Activated T-helper 2 cell treated with anti-CD3 and anti-CD28 coated beads, Interferon-gamma antibody, Interleukin-2, Interleukin-4, amounts not matched to agents 10 μg/mL and 5 μg/mL and 100 μg/mL, durations not matched to agents 14 hours and 24 hours and 36 hours (primary cell): ENCODE measurements at regions not wholly inside any gene's neighbourhood (a gene's known extent, or its start where the extent isn't known, plus 50 kb on each side); places are given as distances from the start of the nearest gene placed in this dataset.
"Not testable (repeated sequence)": the region's sequence is repeated elsewhere in the genome, so short reads cannot be mapped to it uniquely, and the experiment has no call there.

Experiments used
- DNase-seq: peaks from one replicate; pipeline ENCODE4 v3.0.0; 2021; ENCODE audit warnings: low spot score
- H3K27ac Mint-ChIP-seq: one replicate; pipeline ENCODE4 v1.8.0; 2021; ENCODE audit warnings: mixed read lengths
- H3K27me3 Mint-ChIP-seq: one replicate; pipeline ENCODE4 v1.8.0; 2021; ENCODE audit warnings: low read depth, mixed read lengths
- H3K36me3 Mint-ChIP-seq: one replicate; pipeline ENCODE4 v1.8.0; 2021; ENCODE audit warnings: low read depth, mixed read lengths
- H3K4me1 Mint-ChIP-seq: one replicate; pipeline ENCODE4 v1.8.0; 2021; ENCODE audit warnings: low read depth, mixed read lengths
- H3K4me3 Mint-ChIP-seq: one replicate; pipeline ENCODE4 v1.8.0; 2021; ENCODE audit warnings: low read depth, mild to moderate bottlenecking, moderate library complexity, mixed read lengths
- H3K9me3 Mint-ChIP-seq: one replicate; pipeline ENCODE4 v1.8.0; 2021; ENCODE audit warnings: mixed read lengths
- intact Hi-C: fragments of 100-400 bp; cut with micrococcal nuclease; formaldehyde crosslinking; loops from one replicate; pipeline ENCODE4 v1.15.1; 2023

GRCh38 chr3:82208002-82208710, 446.7 kb upstream of the GBE1 start:
- H3K4me3 Mint-ChIP-seq, result no peak overlapping the region
- H3K4me1 Mint-ChIP-seq, result no peaks in the 10 kb centered on the region
- peaks cover 11% of the 10 kb centered on the region for H3K9me3 Mint-ChIP-seq
- DNase-seq, result no peak
- H3K27me3 Mint-ChIP-seq, result no peaks in the 10 kb centered on the region
- intact Hi-C loops, result no loop called here
- no peak overlapping the region for H3K27ac Mint-ChIP-seq
- H3K36me3 Mint-ChIP-seq, result no peaks in the 10 kb centered on the region

GRCh38 chr3:82202269-82202668, 440.8 kb upstream of the GBE1 start:
- intact Hi-C loops, result no loop called here
- DNase-seq, result no peak
- no peak overlapping the region for H3K27ac Mint-ChIP-seq
- no peaks in the 10 kb centered on the region for H3K27me3 Mint-ChIP-seq
- no peaks in the 10 kb centered on the region for H3K4me1 Mint-ChIP-seq
- no peak overlapping the region for H3K4me3 Mint-ChIP-seq
- H3K36me3 Mint-ChIP-seq, result no peaks in the 10 kb centered on the region
- peaks cover 3% of the 10 kb centered on the region for H3K9me3 Mint-ChIP-seq

- Mint-ChIP-seq H3K9me3 (peaks cover 3% of the 10 kb centered on the region), H3K27me3 (no peaks in the 10 kb centered on the region), H3K4me1 (no peaks in the 10 kb centered on the region), H3K36me3 (no peaks in the 10 kb centered on the region), H3K27ac (no peak overlapping the region), H3K4me3 (no peak overlapping the region)
- intact Hi-C loops, result no loop called here
- DNase-seq, result no peak
Measured at GRCh38 chr3:82201316-82201715, 439.9 kb upstream of the GBE1 start.

DNA sequence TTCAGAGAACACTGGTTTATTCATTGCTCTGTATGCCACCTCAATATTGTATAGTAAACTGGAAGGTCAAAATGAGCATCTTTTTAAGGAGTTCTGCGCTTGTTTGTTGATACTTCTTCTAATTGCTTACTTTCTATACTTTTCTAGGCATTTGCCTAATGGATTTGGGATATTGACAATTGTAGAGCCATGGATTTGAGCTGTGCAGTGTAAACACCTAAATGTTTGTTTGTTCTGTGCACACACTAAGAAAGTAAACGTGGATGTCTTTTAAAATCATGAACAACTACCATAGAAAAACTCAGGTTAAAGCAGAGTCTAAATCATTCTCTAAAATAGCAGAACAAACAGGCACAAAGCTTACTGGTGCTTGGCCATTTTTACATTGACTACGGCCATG, 436.6 kb upstream of the GBE1 start:
- Mint-ChIP-seq H3K27me3 (no peaks in the 10 kb centered on the region), H3K27ac (no peak overlapping the region), H3K36me3 (no peaks in the 10 kb centered on the region), H3K4me3 (no peak overlapping the region), H3K4me1 (no peaks in the 10 kb centered on the region), H3K9me3 (no peaks in the 10 kb centered on the region)
- DNase-seq, result no peak
- intact Hi-C loops, result no loop called here

- Mint-ChIP-seq H3K4me1 (no peaks in the 10 kb centered on the region), H3K27ac (no peak overlapping the region), H3K9me3 (no peaks in the 10 kb centered on the region), H3K36me3 (no peaks in the 10 kb centered on the region), H3K4me3 (no peak overlapping the region), H3K27me3 (no peaks in the 10 kb centered on the region)
- no peak for DNase-seq
- intact Hi-C loops, result no loop called here
Measured at GRCh38 chr3:82196645-82197044, 435.2 kb upstream of the GBE1 start.

GRCh38 chr3:82194870-82195269, 433.4 kb upstream of the GBE1 start:
- H3K9me3 Mint-ChIP-seq, result no peaks in the 10 kb centered on the region
- no peak for DNase-seq
- no peak overlapping the region for H3K27ac Mint-ChIP-seq
- no peaks in the 10 kb centered on the region for H3K27me3 Mint-ChIP-seq
- no peaks in the 10 kb centered on the region for H3K4me1 Mint-ChIP-seq
- H3K4me3 Mint-ChIP-seq, result no peak overlapping the region
- H3K36me3 Mint-ChIP-seq, result no peaks in the 10 kb centered on the region
- intact Hi-C loops, result no loop called here

DNA sequence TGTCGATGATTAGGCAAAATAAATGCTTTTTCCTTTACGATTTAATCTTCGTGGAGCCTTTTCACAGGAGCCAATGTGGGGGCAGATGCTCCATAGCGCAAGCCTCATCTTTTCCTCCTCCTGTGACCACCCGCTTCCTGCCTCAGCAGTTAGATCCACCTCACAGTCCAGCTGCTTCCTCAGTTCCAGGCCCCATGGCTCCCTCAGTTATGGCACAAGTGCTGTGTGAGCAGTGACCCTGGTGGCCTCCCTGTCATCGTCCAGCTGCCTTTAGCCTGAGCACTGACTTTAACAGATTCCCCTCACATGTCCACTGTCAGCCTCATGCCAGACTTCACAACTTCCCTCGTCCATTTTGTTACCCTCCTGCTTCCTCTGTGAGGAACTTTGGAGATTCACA, 424.6 kb upstream of the GBE1 start:
- H3K27ac Mint-ChIP-seq, result no peak overlapping the region
- H3K4me1 Mint-ChIP-seq, result no peaks in the 10 kb centered on the region
- H3K27me3 Mint-ChIP-seq, result no peaks in the 10 kb centered on the region
- no peaks in the 10 kb centered on the region for H3K9me3 Mint-ChIP-seq
- no peak overlapping the region for H3K4me3 Mint-ChIP-seq
- intact Hi-C loops, result no loop called here
- no peaks in the 10 kb centered on the region for H3K36me3 Mint-ChIP-seq
- no peak for DNase-seq

- Mint-ChIP-seq H3K27me3 (no peaks in the 10 kb centered on the region), H3K4me3 (no peak overlapping the region), H3K27ac (no peak overlapping the region), H3K36me3 (no peaks in the 10 kb centered on the region), H3K9me3 (no peaks in the 10 kb centered on the region), H3K4me1 (no peaks in the 10 kb centered on the region)
- DNase-seq, result no peak
- intact Hi-C loops, result no loop called here
Measured at GRCh38 chr3:82179291-82179690, 417.8 kb upstream of the GBE1 start.

DNA sequence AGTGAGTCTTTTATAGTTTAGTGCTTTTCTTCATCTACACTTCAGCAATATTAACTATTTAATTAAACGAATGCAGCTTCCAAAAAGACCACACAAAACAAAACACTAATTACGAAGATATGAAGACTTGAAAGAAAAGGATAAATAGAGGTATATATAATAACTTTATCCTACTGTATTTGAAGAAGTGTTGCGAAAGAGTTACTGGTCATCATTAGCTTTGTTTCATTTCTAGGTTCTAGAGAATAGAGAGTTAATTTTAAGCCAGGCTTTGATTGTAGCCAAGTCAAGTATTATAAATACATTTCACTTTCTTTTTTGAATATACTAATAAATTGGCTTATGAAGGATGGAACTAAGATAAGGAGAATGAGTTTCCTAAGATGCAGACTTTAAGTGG, 416.8 kb upstream of the GBE1 start:
- intact Hi-C loops, result no loop called here
- Mint-ChIP-seq H3K4me1 (no peaks in the 10 kb centered on the region), H3K36me3 (no peaks in the 10 kb centered on the region), H3K4me3 (no peak overlapping the region), H3K27ac (no peak overlapping the region), H3K9me3 (peaks cover 2% of the 10 kb centered on the region), H3K27me3 (no peaks in the 10 kb centered on the region)
- DNase-seq, result no peak

GRCh38 chr3:82177774-82178173, 416.3 kb upstream of the GBE1 start:
- intact Hi-C loops, result no loop called here
- no peaks in the 10 kb centered on the region for H3K27me3 Mint-ChIP-seq
- no peak overlapping the region for H3K27ac Mint-ChIP-seq
- no peak overlapping the region for H3K4me3 Mint-ChIP-seq
- no peaks in the 10 kb centered on the region for H3K4me1 Mint-ChIP-seq
- H3K36me3 Mint-ChIP-seq, result no peaks in the 10 kb centered on the region
- DNase-seq, result no peak
- peaks cover 4% of the 10 kb centered on the region for H3K9me3 Mint-ChIP-seq

DNA sequence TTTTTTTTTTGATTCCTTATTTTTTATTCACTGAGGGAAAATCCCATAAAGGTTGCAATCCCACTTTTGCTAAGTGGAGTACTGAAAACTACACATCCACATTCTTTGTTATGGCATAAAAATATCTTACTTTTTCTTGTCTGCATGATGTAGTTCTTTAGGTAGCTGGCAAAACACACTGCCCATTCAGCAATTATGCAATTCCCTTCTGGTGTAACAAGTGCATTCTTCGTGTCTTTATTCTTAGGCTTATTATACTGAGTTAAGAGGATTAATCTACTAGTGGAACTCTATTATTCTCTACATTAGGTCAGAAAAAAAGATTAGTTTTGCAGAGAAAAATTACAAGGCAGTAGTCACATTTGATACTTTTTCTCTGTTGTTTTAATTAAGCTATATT, 403.8 kb upstream of the GBE1 start:
- intact Hi-C loops, result no loop called here
- no peak overlapping the region for H3K4me3 Mint-ChIP-seq
- H3K27me3 Mint-ChIP-seq, result no peaks in the 10 kb centered on the region
- no peak overlapping the region for H3K27ac Mint-ChIP-seq
- DNase-seq, result no peak
- no peaks in the 10 kb centered on the region for H3K9me3 Mint-ChIP-seq
- no peaks in the 10 kb centered on the region for H3K4me1 Mint-ChIP-seq
- no peaks in the 10 kb centered on the region for H3K36me3 Mint-ChIP-seq

- Mint-ChIP-seq H3K27me3 (no peaks in the 10 kb centered on the region), H3K9me3 (no peaks in the 10 kb centered on the region), H3K27ac (no peak overlapping the region), H3K4me1 (no peaks in the 10 kb centered on the region), H3K36me3 (no peaks in the 10 kb centered on the region), H3K4me3 (no peak overlapping the region)
- DNase-seq, result no peak
- intact Hi-C loops, result no loop called here
Measured at GRCh38 chr3:82163907-82164520, 402.6 kb upstream of the GBE1 start.

GRCh38 chr3:82157952-82158351, 396.5 kb upstream of the GBE1 start:
- Mint-ChIP-seq H3K36me3 (no peaks in the 10 kb centered on the region), H3K9me3 (no peaks in the 10 kb centered on the region), H3K27me3 (no peaks in the 10 kb centered on the region), H3K27ac (no peak overlapping the region), H3K4me1 (no peaks in the 10 kb centered on the region), H3K4me3 (no peak overlapping the region)
- intact Hi-C loops, result no loop called here
- no peak for DNase-seq

GRCh38 chr3:82153892-82154291, 392.4 kb upstream of the GBE1 start:
- H3K4me3 Mint-ChIP-seq, H3K9me3 Mint-ChIP-seq, H3K27ac Mint-ChIP-seq, H3K36me3 Mint-ChIP-seq, DNase-seq, intact Hi-C loops, H3K27me3 Mint-ChIP-seq, H3K4me1 Mint-ChIP-seq: not testable (repeated sequence)
